DND-41 (cell line): ENCODE measurements at regions not wholly inside any gene's neighbourhood (a gene's known extent, or its start where the extent isn't known, plus 50 kb on each side); places are given as distances from the start of the nearest gene placed in this dataset.
A peak's percentile ranks its signal among the peaks of the same experiment; 100 is the strongest.

ENCODE experiments used
- ATAC-seq: fragments of 200-7000 bp; cut with Tn5 transposase; 3 replicates; pipeline ENCODE4 v1.9.1; 2021; ENCODE audit warnings: low read depth; ENCODE audit not compliant: insufficient read depth
- DNase-seq: peaks from one replicate; pipeline ENCODE4 v3.0.0-alpha.2; 2020
- H2AFZ ChIP-seq: 2 replicates; pipeline ENCODE4 v1.6.0; 2012; ENCODE audit warnings: low read depth, low read length
- H3K27ac ChIP-seq: 2 replicates; pipeline ENCODE4 v1.5.1; 2012; ENCODE audit warnings: low read length, inconsistent platforms
- H3K27me3 ChIP-seq: fragments of 200-600 bp; sonication (generic); 2 replicates; pipeline ENCODE4 v1.6.0; 2012; ENCODE audit warnings: low read length, mild to moderate bottlenecking, inconsistent platforms; ENCODE audit not compliant: insufficient read depth, poor library complexity
- H3K36me3 ChIP-seq: 2 replicates; pipeline ENCODE4 v1.5.1; 2012; ENCODE audit warnings: low read length, inconsistent platforms; ENCODE audit not compliant: insufficient read depth
- H3K4me1 ChIP-seq: 2 replicates; pipeline ENCODE4 v1.5.1; 2012; ENCODE audit warnings: mild to moderate bottlenecking, low read length; ENCODE audit not compliant: insufficient read depth
- H3K4me2 ChIP-seq: 2 replicates; pipeline ENCODE4 v1.6.0; 2012; ENCODE audit warnings: mild to moderate bottlenecking, moderate library complexity, low read length, inconsistent platforms; ENCODE audit not compliant: insufficient read depth
- H3K4me3 ChIP-seq, 2 experiments: fragments of 200-600 bp in 1 of 2; shearing (Covaris generic) in 1 of 2; 2 replicates each; pipeline ENCODE4 v1.5.1; 2012 to 2016; ENCODE audit warnings: inconsistent platforms in 2 of 2, low read length in 2 of 2, mild to moderate bottlenecking in 2 of 2, low read depth in 1 of 2, moderate library complexity in 1 of 2
- H3K79me2 ChIP-seq: 2 replicates; pipeline ENCODE4 v1.6.0; 2012; ENCODE audit warnings: low read length, inconsistent platforms; ENCODE audit not compliant: insufficient read depth
- H3K9ac ChIP-seq: 2 replicates; pipeline ENCODE4 v1.6.0; 2012; ENCODE audit warnings: low read depth, mild to moderate bottlenecking, inconsistent platforms, low read length, moderate library complexity
- H3K9me3 ChIP-seq: 2 replicates; pipeline ENCODE4 v1.5.1; 2012; ENCODE audit warnings: low read length, moderate library complexity, mild to moderate bottlenecking, inconsistent platforms; ENCODE audit not compliant: insufficient read depth, severe bottlenecking
- H4K20me1 ChIP-seq: 2 replicates; pipeline ENCODE4 v1.6.0; 2012; ENCODE audit warnings: low read length; ENCODE audit not compliant: insufficient read depth
- EZH2 ChIP-seq: IDR thresholded peaks from 3 replicates; pipeline ENCODE4 v1.6.1; 2012; ENCODE audit warnings: borderline replicate concordance, low read depth, mild to moderate bottlenecking, moderate library complexity, low read length, inconsistent platforms; ENCODE audit not compliant: severe bottlenecking
- TF ChIP-seq, protein P1 (sequence below): IDR thresholded peaks from 2 replicates; pipeline ENCODE4 v1.5.1; 2012; ENCODE audit warnings: borderline replicate concordance, low read length, moderate library complexity, mild to moderate bottlenecking; ENCODE audit not compliant: poor library complexity, severe bottlenecking; ENCODE audit errors: extremely low read depth

DNA sequence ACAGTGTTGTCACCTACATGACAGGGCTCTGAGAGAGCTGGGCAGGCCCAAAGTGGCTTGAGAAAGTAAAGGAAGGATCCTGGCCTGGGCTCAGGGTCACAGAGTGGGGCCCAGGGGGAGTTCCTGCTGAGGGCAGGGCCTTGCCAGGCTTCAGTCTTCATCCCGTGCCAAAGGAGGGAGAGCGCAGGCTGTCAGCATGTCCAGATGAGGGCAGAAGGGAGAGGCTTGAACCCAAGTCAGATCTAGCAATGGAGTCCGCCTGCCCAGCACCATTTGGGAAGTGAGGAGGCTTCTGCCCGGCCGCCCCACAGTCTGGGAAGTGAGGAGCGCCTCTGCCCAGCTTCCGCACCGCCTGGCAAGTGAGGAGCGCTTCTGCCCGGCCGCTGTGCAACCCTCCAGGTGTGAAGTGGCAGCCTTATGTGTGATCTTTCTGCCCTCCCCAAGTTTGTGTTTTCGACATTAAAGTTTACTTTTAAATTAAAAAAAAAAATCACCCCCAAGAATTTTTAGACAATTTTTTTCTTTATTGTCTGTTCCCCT lies 303.6 kb upstream of the PROK2 start:
- H3K9ac ChIP-seq: no peak overlapping the region
- peaks cover 3% of the 10 kb centered on the region for H3K27me3 ChIP-seq
- no peak overlapping the region for H3K4me3 ChIP-seq
- no peaks in the 10 kb centered on the region for H4K20me1 ChIP-seq
- no peak overlapping the region for H2AFZ ChIP-seq
- H3K9me3 ChIP-seq: no peaks in the 10 kb centered on the region
- DNase-seq (no peak), ATAC-seq (no peak)
- no peak overlapping the region for H3K27ac ChIP-seq
- H3K79me2 ChIP-seq: no peaks in the 10 kb centered on the region
- H3K4me1 ChIP-seq: peaks cover 44% of the 10 kb centered on the region
- H3K4me2 ChIP-seq: no peak overlapping the region
- H3K36me3 ChIP-seq: no peaks in the 10 kb centered on the region
- no peak for TF ChIP-seq EZH2
- TF ChIP-seq, protein P1, sequence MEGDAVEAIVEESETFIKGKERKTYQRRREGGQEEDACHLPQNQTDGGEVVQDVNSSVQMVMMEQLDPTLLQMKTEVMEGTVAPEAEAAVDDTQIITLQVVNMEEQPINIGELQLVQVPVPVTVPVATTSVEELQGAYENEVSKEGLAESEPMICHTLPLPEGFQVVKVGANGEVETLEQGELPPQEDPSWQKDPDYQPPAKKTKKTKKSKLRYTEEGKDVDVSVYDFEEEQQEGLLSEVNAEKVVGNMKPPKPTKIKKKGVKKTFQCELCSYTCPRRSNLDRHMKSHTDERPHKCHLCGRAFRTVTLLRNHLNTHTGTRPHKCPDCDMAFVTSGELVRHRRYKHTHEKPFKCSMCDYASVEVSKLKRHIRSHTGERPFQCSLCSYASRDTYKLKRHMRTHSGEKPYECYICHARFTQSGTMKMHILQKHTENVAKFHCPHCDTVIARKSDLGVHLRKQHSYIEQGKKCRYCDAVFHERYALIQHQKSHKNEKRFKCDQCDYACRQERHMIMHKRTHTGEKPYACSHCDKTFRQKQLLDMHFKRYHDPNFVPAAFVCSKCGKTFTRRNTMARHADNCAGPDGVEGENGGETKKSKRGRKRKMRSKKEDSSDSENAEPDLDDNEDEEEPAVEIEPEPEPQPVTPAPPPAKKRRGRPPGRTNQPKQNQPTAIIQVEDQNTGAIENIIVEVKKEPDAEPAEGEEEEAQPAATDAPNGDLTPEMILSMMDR: no peak

DNA sequence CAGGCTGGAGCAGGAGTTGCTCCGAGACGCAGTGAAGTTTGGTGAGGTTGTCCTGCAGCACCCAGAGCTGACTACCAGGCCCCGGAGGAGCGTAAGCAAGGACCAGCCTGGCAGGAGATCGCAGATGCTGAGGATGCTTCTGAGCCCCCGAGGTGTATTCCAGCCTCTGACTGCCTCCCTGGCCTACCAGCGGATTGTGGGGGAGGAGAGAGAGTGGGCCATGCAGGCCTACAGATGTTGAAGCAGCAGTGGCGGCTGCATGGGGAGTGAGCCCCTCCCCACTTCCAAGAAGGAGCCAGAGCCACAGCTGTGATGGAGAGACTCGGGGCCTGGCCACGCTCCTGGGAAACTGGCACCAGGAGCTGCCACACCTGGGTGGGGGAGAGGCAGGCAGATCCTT lies 302.5 kb upstream of the PROK2 start:
- H3K4me2 ChIP-seq: no peak overlapping the region
- H3K79me2 ChIP-seq: no peaks in the 10 kb centered on the region
- ATAC-seq (no peak), DNase-seq (no peak)
- no peak overlapping the region for H3K4me3 ChIP-seq
- peaks cover 3% of the 10 kb centered on the region for H3K27me3 ChIP-seq
- H3K27ac ChIP-seq: peak overlapping the region; percentile 86
- H3K36me3 ChIP-seq: no peaks in the 10 kb centered on the region
- no peaks in the 10 kb centered on the region for H3K9me3 ChIP-seq
- no peak overlapping the region for H3K9ac ChIP-seq
- peaks cover 56% of the 10 kb centered on the region for H3K4me1 ChIP-seq
- H4K20me1 ChIP-seq: no peaks in the 10 kb centered on the region
- TF ChIP-seq EZH2: no peak
- TF ChIP-seq, protein P1: no peak
- no peak overlapping the region for H2AFZ ChIP-seq

DNA sequence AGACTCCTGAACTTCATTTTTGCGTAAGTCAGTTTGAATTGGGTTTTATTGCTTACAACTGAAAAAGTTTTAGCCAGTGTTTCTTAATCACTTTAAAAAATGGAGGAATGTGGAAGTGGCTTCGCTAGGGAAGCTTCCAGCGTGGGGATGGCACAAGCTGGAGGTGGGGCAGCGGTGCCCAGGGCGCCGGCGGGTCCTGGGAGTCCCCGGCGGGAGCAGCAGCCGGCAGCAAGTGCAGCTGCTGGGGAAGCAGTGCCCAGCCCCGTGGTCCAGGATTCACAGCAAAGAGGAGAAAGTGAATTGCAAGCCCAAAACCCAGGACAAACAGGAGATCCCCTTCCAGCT lies 301.8 kb upstream of the PROK2 start:
- Histone ChIP-seq H3K27ac (peak overlapping the region; percentile 86), H3K27me3 (peaks cover 3% of the 10 kb centered on the region), H3K9ac (peak overlapping the region; percentile 32), H3K79me2 (no peaks in the 10 kb centered on the region), H4K20me1 (no peaks in the 10 kb centered on the region), H3K4me1 (peaks cover 63% of the 10 kb centered on the region), H3K4me2 (0 out of 2 replicates have a peak overlapping the region, but pooled peaks have one; percentile 14), H3K4me3 (no peak overlapping the region), H2AFZ (0 out of 2 replicates have a peak overlapping the region, but pooled peaks have one; percentile 14), H3K9me3 (no peaks in the 10 kb centered on the region), H3K36me3 (no peaks in the 10 kb centered on the region)
- ATAC-seq (no peak), DNase-seq (no peak)
- TF ChIP-seq, protein P1: no peak
- no peak for TF ChIP-seq EZH2

DNA sequence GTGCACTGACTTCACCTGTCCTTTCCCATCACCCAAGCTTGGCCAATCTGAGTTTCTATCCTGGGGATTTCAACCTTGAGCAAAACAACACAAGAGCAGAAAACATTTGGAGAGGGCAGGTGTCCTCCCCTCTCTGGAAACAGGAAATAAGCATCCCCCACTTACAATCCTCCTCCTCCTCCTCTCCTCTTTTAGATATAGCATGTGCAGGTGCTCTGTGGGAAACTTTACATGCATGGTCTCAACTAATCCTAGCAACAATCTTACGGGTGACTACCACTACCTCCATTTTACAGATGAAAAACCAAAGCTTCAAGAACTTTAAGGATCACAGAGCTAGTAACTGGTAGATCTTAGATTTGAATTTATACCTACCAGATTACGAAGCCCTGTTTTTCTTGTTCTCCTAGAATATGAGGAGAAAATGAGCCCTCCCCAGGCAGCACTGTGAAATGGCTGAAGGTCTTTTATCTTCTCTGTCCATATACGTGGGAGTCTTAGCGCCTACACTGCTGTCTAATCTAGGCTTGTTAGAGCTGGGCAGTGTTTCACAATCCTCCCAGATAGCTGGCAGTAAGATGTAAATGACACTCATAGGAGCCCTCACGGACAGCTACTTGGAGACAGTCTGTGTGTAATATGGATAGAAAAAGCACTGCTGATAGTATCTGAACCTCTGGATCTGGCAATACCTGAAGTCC lies 301.2 kb upstream of the PROK2 start:
- Histone ChIP-seq H3K4me2 (peak overlapping the region; percentile 14; the same call in 1 of the 2 replicates), H3K4me1 (peaks cover 68% of the 10 kb centered on the region), H3K27me3 (peaks cover 3% of the 10 kb centered on the region), H3K36me3 (no peaks in the 10 kb centered on the region), H3K4me3 (no peak overlapping the region), H3K9ac (peak overlapping the region; percentile 32), H2AFZ (0 out of 2 replicates have a peak overlapping the region, but pooled peaks have one; percentile 14), H4K20me1 (no peaks in the 10 kb centered on the region), H3K79me2 (no peaks in the 10 kb centered on the region), H3K9me3 (no peaks in the 10 kb centered on the region), H3K27ac (peak overlapping the region; percentile 86)
- ATAC-seq: peak; percentile 68
- TF ChIP-seq EZH2: no peak
- TF ChIP-seq, protein P1: no peak
- DNase-seq: peak; percentile 47
